Neural progenitor cell (in vitro differentiated cells): ENCODE measurements at regions not wholly inside any gene's neighbourhood (a gene's known extent, or its start where the extent isn't known, plus 50 kb on each side); places are given as distances from the start of the nearest gene placed in this dataset.

ENCODE experiments used
- EZH2 ChIP-seq: fragments of 200-600 bp; sonication (generic); IDR thresholded peaks from 2 replicates; pipeline ENCODE4 v1.6.1; 2017; ENCODE audit warnings: antibody characterized with exemption, mild to moderate bottlenecking, moderate library complexity
- TF ChIP-seq, protein P1 (sequence below): fragments of 200-600 bp; sonication (generic); IDR thresholded peaks from 2 replicates; pipeline ENCODE4 v1.5.1; 2017; ENCODE audit warnings: antibody characterized with exemption, mild to moderate bottlenecking

DNA sequence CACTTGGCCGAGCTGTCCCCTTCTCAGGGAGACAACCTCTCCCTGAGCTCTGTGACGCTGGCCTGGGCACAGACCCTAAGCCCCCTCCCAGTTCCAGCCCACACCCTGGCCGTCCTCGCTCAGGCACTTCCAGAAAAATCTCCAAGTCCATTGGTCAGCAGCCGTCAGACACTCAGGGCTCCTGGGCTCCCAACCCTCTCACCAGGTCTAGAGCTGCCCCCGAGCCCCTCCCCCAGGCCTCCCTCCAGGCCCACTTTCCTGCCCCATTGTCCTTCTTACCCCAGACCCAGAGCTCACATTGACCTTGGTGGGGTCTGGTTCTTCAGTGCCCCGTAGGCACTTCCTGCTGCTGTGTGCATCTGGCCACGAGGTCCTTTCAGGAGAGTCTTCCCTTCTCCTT, 249.3 kb upstream of the RTL1 start:
- TF ChIP-seq, protein P1, sequence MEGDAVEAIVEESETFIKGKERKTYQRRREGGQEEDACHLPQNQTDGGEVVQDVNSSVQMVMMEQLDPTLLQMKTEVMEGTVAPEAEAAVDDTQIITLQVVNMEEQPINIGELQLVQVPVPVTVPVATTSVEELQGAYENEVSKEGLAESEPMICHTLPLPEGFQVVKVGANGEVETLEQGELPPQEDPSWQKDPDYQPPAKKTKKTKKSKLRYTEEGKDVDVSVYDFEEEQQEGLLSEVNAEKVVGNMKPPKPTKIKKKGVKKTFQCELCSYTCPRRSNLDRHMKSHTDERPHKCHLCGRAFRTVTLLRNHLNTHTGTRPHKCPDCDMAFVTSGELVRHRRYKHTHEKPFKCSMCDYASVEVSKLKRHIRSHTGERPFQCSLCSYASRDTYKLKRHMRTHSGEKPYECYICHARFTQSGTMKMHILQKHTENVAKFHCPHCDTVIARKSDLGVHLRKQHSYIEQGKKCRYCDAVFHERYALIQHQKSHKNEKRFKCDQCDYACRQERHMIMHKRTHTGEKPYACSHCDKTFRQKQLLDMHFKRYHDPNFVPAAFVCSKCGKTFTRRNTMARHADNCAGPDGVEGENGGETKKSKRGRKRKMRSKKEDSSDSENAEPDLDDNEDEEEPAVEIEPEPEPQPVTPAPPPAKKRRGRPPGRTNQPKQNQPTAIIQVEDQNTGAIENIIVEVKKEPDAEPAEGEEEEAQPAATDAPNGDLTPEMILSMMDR = no peak
- TF ChIP-seq EZH2 = no peak
